Activated naive CD4-positive, alpha-beta T cell treated with anti-CD3 and anti-CD28 coated beads for 36 hours (primary cell): ENCODE measurements at regions not wholly inside any gene's neighbourhood (a gene's known extent, or its start where the extent isn't known, plus 50 kb on each side); places are given as distances from the start of the nearest gene placed in this dataset.

Experiments
- CTCF ChIA-PET: fragments of 350-600 bp; sonication (Branson Sonifier 250); formaldehyde crosslinking; loops from one replicate; lab custom pipeline; 2021; ENCODE audit warnings: antibody characterized with exemption; lab: Charles Lee
- DNase-seq: peaks from one replicate; pipeline ENCODE4 v3.0.0-alpha.2; 2020
- H3K27ac Mint-ChIP-seq: one replicate; pipeline ENCODE4 v1.8.0; 2021; ENCODE audit warnings: mild to moderate bottlenecking, mixed read lengths
- H3K27me3 Mint-ChIP-seq: one replicate; pipeline ENCODE4 v1.8.0; 2021; ENCODE audit warnings: low read depth, mixed read lengths
- H3K36me3 Mint-ChIP-seq: one replicate; pipeline ENCODE4 v1.8.0; 2021; ENCODE audit warnings: low read depth, mixed read lengths
- H3K4me1 Mint-ChIP-seq: one replicate; pipeline ENCODE4 v1.8.0; 2021; ENCODE audit warnings: low read depth, mixed read lengths
- H3K4me3 Mint-ChIP-seq: one replicate; pipeline ENCODE4 v1.8.0; 2021; ENCODE audit warnings: mild to moderate bottlenecking, moderate library complexity, mixed read lengths
- H3K9me3 Mint-ChIP-seq: one replicate; pipeline ENCODE4 v1.8.0; 2021; ENCODE audit warnings: mixed read lengths
- intact Hi-C: fragments of 100-400 bp; cut with micrococcal nuclease; formaldehyde crosslinking; loops from one replicate; pipeline ENCODE4 v1.15.1; 2023

DNA sequence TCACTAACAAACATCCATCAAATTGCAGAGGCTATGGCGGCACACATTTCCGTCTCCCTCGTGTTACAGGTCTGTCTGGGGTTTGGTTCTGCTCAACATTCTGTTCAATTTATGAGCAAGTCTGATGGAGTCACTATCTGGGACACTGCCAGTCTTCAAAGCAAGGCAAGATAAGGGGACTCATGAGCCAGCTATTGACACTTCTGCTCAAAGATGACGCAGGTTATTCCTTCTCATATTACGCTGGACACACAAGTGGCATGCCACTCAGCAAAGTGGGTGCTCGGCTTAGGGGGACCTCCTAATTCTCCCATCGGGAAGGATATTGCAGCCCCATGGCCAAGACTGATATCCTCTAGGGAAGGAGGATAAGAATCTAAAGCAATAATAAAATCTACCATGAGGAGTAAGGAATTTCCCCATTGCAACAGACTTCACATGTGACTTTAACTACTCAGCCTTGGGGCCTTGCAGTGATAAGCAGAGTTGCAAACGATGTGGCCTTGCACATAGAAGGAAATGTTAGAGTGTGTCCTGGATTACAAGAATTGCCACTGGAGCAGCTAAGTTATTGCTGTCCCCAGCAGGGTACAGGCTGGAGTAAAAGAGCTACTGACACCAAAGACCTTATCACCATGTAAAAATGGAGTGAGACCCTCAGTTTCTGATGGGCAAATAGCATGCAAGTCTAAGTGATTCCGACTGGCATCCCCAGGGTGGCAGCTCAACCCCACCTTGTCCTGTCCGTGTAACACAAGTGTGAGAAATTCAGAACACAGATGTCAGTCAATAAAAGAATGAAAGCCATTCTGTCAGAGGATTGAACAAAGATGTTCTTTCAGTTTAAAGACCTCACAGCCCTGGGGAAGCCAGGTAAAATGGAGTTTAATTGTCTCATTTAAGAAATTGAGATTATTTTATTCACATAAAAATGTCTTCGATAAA, 306.1 kb downstream of the IRS2 start:
- CTCF ChIA-PET: no interaction called here
- no peaks in the 10 kb centered on the region for H3K36me3 Mint-ChIP-seq
- no peak overlapping the region for H3K27ac Mint-ChIP-seq
- H3K27me3 Mint-ChIP-seq: peaks cover 10% of the 10 kb centered on the region
- intact Hi-C loops: no loop called here
- no peaks in the 10 kb centered on the region for H3K4me1 Mint-ChIP-seq
- no peaks in the 10 kb centered on the region for H3K9me3 Mint-ChIP-seq
- no peak for DNase-seq
- no peak overlapping the region for H3K4me3 Mint-ChIP-seq

DNA sequence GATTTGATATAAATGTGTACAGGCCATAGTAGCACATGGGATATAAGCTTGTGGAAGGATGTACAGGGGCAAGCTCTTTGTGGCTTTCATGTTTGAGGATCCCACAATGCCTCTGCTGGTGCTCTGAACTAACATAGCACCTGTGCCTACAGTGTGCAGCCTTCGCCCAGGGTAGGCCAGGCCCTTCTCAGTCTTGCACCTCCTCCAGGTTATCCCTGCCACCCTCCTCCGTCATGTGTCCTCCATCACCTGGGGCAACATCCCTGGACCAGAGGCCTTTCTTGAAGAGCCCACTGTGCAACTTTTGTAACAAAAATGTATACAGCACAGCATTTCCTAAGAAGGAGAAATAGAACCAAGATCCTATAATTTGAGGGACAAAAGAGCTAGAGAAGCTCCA, 306.8 kb downstream of the IRS2 start:
- intact Hi-C loops: no loop called here
- Mint-ChIP-seq H3K9me3 (no peaks in the 10 kb centered on the region), H3K4me3 (no peak overlapping the region), H3K27ac (no peak overlapping the region), H3K36me3 (no peaks in the 10 kb centered on the region), H3K4me1 (no peaks in the 10 kb centered on the region), H3K27me3 (peaks cover 10% of the 10 kb centered on the region)
- CTCF ChIA-PET: no interaction called here
- DNase-seq: no peak

DNA sequence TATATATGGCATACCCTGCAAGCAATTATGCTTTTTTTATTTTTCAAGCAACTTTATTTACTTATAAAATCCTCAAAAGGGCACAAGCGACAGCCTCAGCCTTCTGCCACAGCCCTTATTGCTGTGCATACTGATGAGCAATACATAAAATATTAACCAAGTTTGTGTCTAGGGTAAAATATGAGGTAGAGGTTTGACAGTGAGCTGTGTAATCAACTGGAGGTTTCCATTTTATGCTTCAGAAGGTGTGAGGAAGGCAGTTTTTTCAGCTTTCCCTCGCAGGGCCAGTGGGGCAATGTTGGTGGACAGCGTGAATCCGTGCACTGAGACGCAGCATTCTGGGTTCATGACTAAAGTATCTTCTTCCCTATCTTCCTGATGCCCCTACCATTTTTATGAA, 310.4 kb downstream of the IRS2 start:
- no peaks in the 10 kb centered on the region for H3K9me3 Mint-ChIP-seq
- CTCF ChIA-PET: no interaction called here
- intact Hi-C loops: no loop called here
- H3K27ac Mint-ChIP-seq: no peak overlapping the region
- no peak for DNase-seq
- H3K4me1 Mint-ChIP-seq: no peaks in the 10 kb centered on the region
- peaks cover 10% of the 10 kb centered on the region for H3K27me3 Mint-ChIP-seq
- H3K4me3 Mint-ChIP-seq: no peak overlapping the region
- H3K36me3 Mint-ChIP-seq: no peaks in the 10 kb centered on the region

DNA sequence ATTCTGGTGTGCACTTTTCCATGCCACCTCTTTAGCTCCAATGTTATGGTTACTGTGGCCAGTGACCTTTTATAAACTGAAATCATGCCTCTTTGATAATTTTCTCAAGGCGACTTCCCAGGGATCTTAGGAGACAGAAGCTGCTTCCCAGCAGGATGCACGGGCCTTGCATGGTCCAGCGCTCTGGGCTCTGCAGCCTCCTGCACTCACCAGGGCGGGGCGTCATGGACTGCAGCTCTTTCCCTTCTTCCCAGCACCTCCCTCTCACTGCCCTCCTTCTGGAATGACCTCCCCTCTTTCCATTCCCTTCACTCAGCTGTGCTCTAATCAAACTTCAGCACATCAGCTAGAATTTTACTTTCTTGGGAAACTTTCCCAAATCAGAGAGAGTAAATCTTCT, 318.3 kb downstream of the IRS2 start:
- Mint-ChIP-seq H3K4me1 (no peaks in the 10 kb centered on the region), H3K27ac (no peak overlapping the region)
- CTCF ChIA-PET: no interaction called here

DNA sequence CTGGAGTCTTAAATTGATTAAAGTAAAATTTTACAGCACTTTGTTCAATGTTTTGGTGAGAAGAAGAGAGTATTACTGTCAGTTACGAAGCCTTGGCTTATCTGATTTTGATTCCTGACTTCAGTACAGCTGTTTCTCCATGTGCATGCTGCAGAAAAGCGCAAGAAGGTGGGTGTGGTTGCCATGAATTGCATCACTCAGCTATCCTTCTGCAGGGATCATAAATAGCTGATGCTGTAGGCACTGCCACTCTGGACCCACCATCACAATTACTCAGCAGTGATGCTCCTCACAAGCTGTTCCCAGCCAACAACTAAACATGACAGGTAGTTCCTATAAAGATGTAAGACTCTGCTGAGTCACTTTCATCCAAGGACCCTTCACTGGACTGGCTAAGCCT, 321.2 kb downstream of the IRS2 start:
- CTCF ChIA-PET: no interaction called here
- Mint-ChIP-seq H3K4me3 (no peak overlapping the region), H3K27me3 (peaks cover 8% of the 10 kb centered on the region), H3K9me3 (peaks cover 8% of the 10 kb centered on the region), H3K27ac (no peak overlapping the region), H3K36me3 (no peaks in the 10 kb centered on the region), H3K4me1 (no peaks in the 10 kb centered on the region)
- DNase-seq: no peak
- intact Hi-C loops: no loop called here

More for the DNA sequence above, 318.3 kb downstream of the IRS2 start:
- no peak for DNase-seq
- intact Hi-C loops: no loop called here
- peaks cover 8% of the 10 kb centered on the region for H3K27me3 Mint-ChIP-seq
- no peaks in the 10 kb centered on the region for H3K36me3 Mint-ChIP-seq
- peaks cover 6% of the 10 kb centered on the region for H3K9me3 Mint-ChIP-seq
- no peak overlapping the region for H3K4me3 Mint-ChIP-seq

DNA sequence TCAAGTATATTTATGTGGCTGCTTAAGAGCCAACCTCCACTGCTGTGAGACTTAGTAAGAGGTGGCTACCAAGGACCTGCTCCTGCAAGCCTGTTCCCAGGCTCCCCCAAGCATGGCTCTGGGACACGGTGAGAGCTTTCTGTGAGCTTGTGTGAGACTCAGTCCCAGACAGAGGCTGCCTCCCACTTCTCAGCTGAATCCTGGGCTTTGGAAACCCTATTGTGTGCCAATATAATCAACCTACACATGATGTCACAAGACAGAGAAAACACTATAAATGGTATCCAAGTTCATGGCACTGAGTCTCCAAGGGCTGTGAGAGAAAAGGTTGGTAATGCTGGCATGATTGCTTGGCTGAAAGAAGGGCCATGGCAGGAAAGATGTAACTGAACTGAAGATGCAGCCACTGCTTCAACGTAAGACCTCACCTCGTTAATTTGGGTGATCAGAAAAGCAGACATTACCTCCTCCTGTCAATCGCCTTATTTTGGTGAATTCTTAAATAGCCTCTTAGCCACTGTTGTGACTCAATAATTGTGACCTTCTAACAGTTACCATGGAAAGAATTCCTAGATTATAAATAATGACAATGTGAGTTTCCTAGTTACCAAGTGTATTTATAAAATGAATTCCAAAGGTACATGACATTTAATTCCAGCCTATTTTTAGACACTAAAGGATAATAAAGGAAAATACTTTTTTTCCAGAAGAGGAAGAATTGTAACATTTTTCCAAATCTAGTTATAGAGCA, 332.0 kb downstream of the IRS2 start:
- H3K4me3 Mint-ChIP-seq: no peak overlapping the region
- CTCF ChIA-PET: no interaction called here
- intact Hi-C loops: no loop called here
- no peaks in the 10 kb centered on the region for H3K4me1 Mint-ChIP-seq
- no peak overlapping the region for H3K27ac Mint-ChIP-seq
- DNase-seq: no peak
- H3K27me3 Mint-ChIP-seq: peaks cover 15% of the 10 kb centered on the region
- H3K9me3 Mint-ChIP-seq: no peaks in the 10 kb centered on the region
- H3K36me3 Mint-ChIP-seq: no peaks in the 10 kb centered on the region

DNA sequence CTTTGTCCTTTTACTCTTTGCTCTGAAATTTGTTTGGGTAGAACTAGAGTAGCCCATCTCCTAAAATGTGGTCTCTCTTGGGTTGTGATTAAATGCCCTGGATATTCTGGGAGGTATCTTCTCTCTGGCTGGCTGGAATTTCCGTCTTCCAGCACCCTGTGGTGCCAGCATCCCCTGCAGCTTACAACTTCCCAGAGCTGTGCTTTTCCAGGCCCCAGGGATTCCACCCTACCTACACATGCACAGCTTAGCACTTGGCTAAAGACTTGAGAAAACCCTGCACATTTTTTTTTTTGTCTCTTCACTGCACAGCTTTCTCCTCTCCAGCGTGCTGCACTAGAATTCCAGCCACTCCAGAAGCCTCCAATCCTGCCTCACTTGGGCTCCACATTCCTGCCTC, 334.7 kb downstream of the IRS2 start:
- Mint-ChIP-seq H3K36me3 (no peaks in the 10 kb centered on the region), H3K4me3 (no peak overlapping the region), H3K27ac (no peak overlapping the region), H3K4me1 (no peaks in the 10 kb centered on the region), H3K9me3 (no peaks in the 10 kb centered on the region), H3K27me3 (peaks cover 5% of the 10 kb centered on the region)
- intact Hi-C loops: no loop called here
- DNase-seq: no peak
- CTCF ChIA-PET: no interaction called here

DNA sequence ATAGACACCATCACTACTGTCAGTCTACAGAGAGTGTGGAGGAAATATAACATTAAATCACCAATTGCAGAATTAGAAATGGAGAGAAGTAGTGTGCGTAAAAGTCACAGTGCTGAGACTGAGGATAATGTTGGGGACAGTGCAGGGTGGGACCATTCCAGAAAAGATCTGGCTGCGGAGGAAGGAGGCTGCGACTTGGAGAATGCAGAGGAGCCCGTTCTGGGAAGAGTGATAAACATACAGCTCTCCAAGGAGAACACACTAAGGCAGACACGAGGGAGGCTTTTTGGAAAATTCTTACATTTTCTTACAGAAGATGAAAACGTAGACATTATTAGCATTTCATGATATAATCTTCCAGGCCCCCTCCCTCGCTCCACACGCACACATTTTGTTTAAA, 337.8 kb downstream of the IRS2 start:
- Mint-ChIP-seq H3K27ac (no peak overlapping the region), H3K4me3 (no peak overlapping the region), H3K4me1 (no peaks in the 10 kb centered on the region), H3K36me3 (no peaks in the 10 kb centered on the region), H3K9me3 (peaks cover 3% of the 10 kb centered on the region), H3K27me3 (peaks cover 6% of the 10 kb centered on the region)
- no peak for DNase-seq
- intact Hi-C loops: no loop called here
- CTCF ChIA-PET: no interaction called here

DNA sequence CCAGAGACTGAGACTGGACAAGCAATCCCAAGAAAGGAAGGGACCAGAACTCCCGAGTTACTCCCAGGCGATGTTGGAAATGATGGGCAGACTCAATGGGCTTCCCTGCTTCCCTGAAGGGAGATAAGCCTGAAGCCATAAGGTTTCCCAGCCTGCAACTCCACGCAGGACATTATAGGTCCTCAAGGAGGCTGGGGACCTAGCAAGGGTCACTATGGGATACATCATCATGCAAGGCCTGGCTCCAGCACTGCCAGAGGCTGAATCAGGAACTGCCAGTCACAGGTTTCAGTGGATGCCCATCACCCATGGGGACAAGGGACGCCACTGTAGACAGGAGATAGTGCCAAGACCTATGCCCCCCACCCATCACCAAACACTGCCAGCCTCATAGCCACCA, 338.7 kb downstream of the IRS2 start:
- intact Hi-C loops: no loop called here
- CTCF ChIA-PET: no interaction called here
- no peak for DNase-seq
- Mint-ChIP-seq H3K27ac (no peak overlapping the region), H3K4me3 (no peak overlapping the region), H3K4me1 (no peaks in the 10 kb centered on the region), H3K36me3 (no peaks in the 10 kb centered on the region), H3K27me3 (peaks cover 9% of the 10 kb centered on the region), H3K9me3 (peaks cover 7% of the 10 kb centered on the region)

DNA sequence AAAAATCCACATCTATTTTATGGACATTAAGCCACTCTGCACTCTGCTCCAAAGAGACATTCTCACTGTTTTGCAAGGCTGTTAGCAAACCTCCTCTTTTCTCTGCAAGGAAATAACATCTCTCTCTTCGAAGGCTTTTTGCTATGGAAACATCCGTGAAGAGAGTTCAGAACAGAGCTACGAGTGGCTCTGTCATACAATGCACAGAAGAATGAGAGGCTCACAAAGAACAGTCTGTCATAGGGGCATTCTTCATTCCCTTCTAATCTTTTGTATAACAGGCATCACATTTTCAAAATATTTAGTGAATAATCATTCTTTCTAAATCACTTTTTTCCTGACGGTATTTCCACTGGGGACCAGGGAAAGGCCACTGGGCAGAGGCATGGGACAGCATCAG, 346.1 kb downstream of the IRS2 start:
- DNase-seq: no peak
- peaks cover 7% of the 10 kb centered on the region for H3K9me3 Mint-ChIP-seq

DNA sequence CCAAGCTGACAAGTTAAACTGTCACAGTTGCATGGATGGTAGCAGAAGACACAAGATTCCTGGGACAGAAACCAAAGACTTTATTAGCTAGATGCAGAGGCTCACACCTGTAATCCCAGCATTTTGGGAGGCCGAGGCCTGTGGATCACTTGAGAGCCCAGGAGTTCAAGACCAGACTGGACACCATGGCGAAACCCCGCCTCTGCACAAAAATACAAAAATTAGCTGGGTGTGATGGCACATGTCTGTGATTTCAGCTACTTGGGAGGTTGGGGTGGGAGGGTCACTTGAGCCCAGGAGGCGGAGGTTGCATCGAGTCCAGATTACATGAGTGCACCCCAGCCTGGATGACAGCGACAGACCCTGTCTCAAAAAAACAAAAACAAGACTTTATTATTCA, 346.6 kb downstream of the IRS2 start:
- DNase-seq: no peak
- Mint-ChIP-seq H3K36me3 (no peaks in the 10 kb centered on the region), H3K4me3 (no peak overlapping the region), H3K27me3 (peaks cover 11% of the 10 kb centered on the region), H3K4me1 (no peaks in the 10 kb centered on the region), H3K27ac (no peak overlapping the region), H3K9me3 (peaks cover 6% of the 10 kb centered on the region)
- CTCF ChIA-PET: no interaction called here
- intact Hi-C loops: no loop called here

More for the DNA sequence above, 346.1 kb downstream of the IRS2 start:
- Mint-ChIP-seq H3K4me1 (no peaks in the 10 kb centered on the region), H3K27ac (no peak overlapping the region), H3K36me3 (no peaks in the 10 kb centered on the region), H3K4me3 (no peak overlapping the region), H3K27me3 (peaks cover 11% of the 10 kb centered on the region)
- CTCF ChIA-PET: no interaction called here
- intact Hi-C loops: no loop called here

DNA sequence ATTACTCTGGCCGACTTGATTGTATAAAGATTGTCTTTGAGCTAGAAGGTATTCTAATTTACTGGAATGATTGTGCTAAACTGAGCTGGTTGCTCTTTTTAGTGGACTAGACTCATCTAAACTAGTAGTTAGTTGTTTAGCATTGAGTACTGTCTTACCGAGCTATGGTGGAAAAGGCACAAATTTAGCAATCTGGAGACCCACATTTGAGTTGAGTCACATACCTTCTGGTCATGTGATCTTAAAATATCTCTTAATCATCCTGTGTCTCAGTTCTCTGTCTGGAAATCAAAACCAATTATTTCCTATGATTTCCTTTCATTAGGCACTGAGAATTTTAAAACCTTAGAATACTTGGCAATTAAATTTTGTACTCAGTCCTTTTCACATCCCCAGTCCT, 349.5 kb downstream of the IRS2 start:
- Mint-ChIP-seq H3K9me3 (peaks cover 7% of the 10 kb centered on the region), H3K27me3 (peaks cover 3% of the 10 kb centered on the region), H3K4me3 (no peak overlapping the region), H3K36me3 (no peaks in the 10 kb centered on the region), H3K4me1 (no peaks in the 10 kb centered on the region), H3K27ac (no peak overlapping the region)
- intact Hi-C loops: no loop called here
- CTCF ChIA-PET: interaction anchor here (0.5 kb wide), 1 partner anchor 230 kb away, joined by 3 read pairs; no protein-coding TSS in a partner anchor
- DNase-seq: no peak
